Upper lobe of left lung (tissue), 4 donors: ENCODE measurements at regions not wholly inside any gene's neighbourhood (a gene's known extent, or its start where the extent isn't known, plus 50 kb on each side); places are given as distances from the start of the nearest gene placed in this dataset.

ENCODE experiments used
- CTCF ChIP-seq, 6 experiments: fragments of 450-650 bp in 4 of 6; fragments of 200-600 bp in 2 of 6; sonication (generic) in 2 of 6; IDR thresholded peaks; one replicate each; pipeline ENCODE4 v1.5.1; 2016 to 2019; ENCODE audit warnings: antibody characterized with exemption in 6 of 6
- POLR2AphosphoS5 ChIP-seq, 2 donors: sonication (generic); formaldehyde crosslinking; IDR thresholded peaks; one replicate each; pipeline ENCODE4 v1.5.1; 2017; ENCODE audit warnings: antibody characterized with exemption in 2 of 2

- no peak for TF ChIP-seq CTCF (IDR thresholded peaks at IDR 0.05)
- TF ChIP-seq POLR2AphosphoS5 (IDR thresholded peaks at IDR 0.05) = no peak
Observed at GRCh38 chr4:65167719-65168118, 502.6 kb downstream of the EPHA5 start.
